ENCODE measurements at regions not wholly inside any gene's neighbourhood (a gene's known extent, or its start where the extent isn't known, plus 50 kb on each side); places are given as distances from the start of the nearest gene placed in this dataset.

GRCh38 chr20:60669211-60669610, 582.9 kb upstream of the CDH4 start:
- no peak for ATAC-seq
- ChIA-PET POLR2A (no interaction called here), CTCF (no interaction called here)
- Histone ChIP-seq H3K27ac (ENCODE audit: low read length) (no peak overlapping the region), H3K9me3 (ENCODE audit: control insufficient read depth, insufficient read depth, low read depth, low read length) (no peaks in the 10 kb centered on the region), H3K4me1 (ENCODE audit: control insufficient read depth, insufficient read depth, low read length) (no peaks in the 10 kb centered on the region), H3K36me3 (ENCODE audit: control insufficient read depth, insufficient read depth, low read length) (no peaks in the 10 kb centered on the region), H3K4me3 (ENCODE audit: low read depth in 2 of 2, low read length in 2 of 2) (no peak overlapping the region), H3K27me3 (ENCODE audit: control insufficient read depth, insufficient read depth, low read length) (no peaks in the 10 kb centered on the region; the same call in 1 of the 2 replicates)
- in situ Hi-C loops (cut with HindIII; ENCODE audit: low pct_unique_long_range_greater_than_20kb, low sequenced_read_pairs) (no loop called here), intact Hi-C loops (cut with micrococcal nuclease; ENCODE audit: unreplicated experiment) (no loop called here)
- no TSS peak for BruUV-seq (replicated peaks)
- TF ChIP-seq CTCF (IDR thresholded peaks at IDR 0.05): no peak
- no peak for DNase-seq (ENCODE audit: low read depth, low spot score)

GRCh38 chr20:60676011-60676410, 576.0 kb upstream of the CDH4 start:
- intact Hi-C loops (cut with micrococcal nuclease; ENCODE audit: unreplicated experiment) (no loop called here), in situ Hi-C loops (cut with HindIII; ENCODE audit: low pct_unique_long_range_greater_than_20kb, low sequenced_read_pairs) (no loop called here)
- no peaks in the 10 kb centered on the region for H3K36me3 ChIP-seq (ENCODE audit: control insufficient read depth, insufficient read depth, low read length)
- no peak overlapping the region for H3K4me3 ChIP-seq (ENCODE audit: low read depth in 2 of 2, low read length in 2 of 2)
- H3K9me3 ChIP-seq (ENCODE audit: control insufficient read depth, insufficient read depth, low read depth, low read length): no peaks in the 10 kb centered on the region
- no peak overlapping the region for H3K27ac ChIP-seq (ENCODE audit: low read length)
- ChIA-PET CTCF (no interaction called here), POLR2A (no interaction called here)
- TF ChIP-seq TCF7L2 (IDR thresholded peaks at IDR 0.05; ENCODE audit: low read depth, low read length) (no peak), CTCF (IDR thresholded peaks at IDR 0.05) (no peak), POLR2AphosphoS5 (IDR thresholded peaks at IDR 0.05; ENCODE audit: low read depth, low read length) (no peak), SIN3A (IDR thresholded peaks at IDR 0.05; ENCODE audit: borderline replicate concordance, insufficient read depth, low read depth, low read length) (no peak), REST (IDR thresholded peaks at IDR 0.05; ENCODE audit: insufficient read depth in 1 of 2, low read depth in 2 of 2, low read length in 1 of 2) (no peak)
- no peaks in the 10 kb centered on the region for H3K4me1 ChIP-seq (ENCODE audit: control insufficient read depth, insufficient read depth, low read length)
- ATAC-seq (no peak), DNase-seq (ENCODE audit: low read depth, low spot score) (no peak)
- no peaks in the 10 kb centered on the region; the same call in none of the 2 replicates for H3K27me3 ChIP-seq (ENCODE audit: control insufficient read depth, insufficient read depth, low read length)
- BruUV-seq (replicated peaks): no TSS peak

- H3K4me1 ChIP-seq (ENCODE audit: control insufficient read depth, insufficient read depth, low read length): no peaks in the 10 kb centered on the region
- no peaks in the 10 kb centered on the region for H3K36me3 ChIP-seq (ENCODE audit: control insufficient read depth, insufficient read depth, low read length)
- no peaks in the 10 kb centered on the region; the same call in none of the 2 replicates for H3K27me3 ChIP-seq (ENCODE audit: control insufficient read depth, insufficient read depth, low read length)
- in situ Hi-C loops (cut with HindIII; ENCODE audit: low pct_unique_long_range_greater_than_20kb, low sequenced_read_pairs): no loop called here
- no TSS peak for BruUV-seq (replicated peaks)
- POLR2A ChIA-PET: no interaction called here
- intact Hi-C loops (cut with micrococcal nuclease; ENCODE audit: unreplicated experiment): no loop called here
- no peak for TF ChIP-seq CTCF (IDR thresholded peaks at IDR 0.05)
- no peak for TF ChIP-seq TCF7L2 (IDR thresholded peaks at IDR 0.05; ENCODE audit: low read depth, low read length)
- no peak for TF ChIP-seq SIN3A (IDR thresholded peaks at IDR 0.05; ENCODE audit: borderline replicate concordance, insufficient read depth, low read depth, low read length)
- no peak for TF ChIP-seq POLR2AphosphoS5 (IDR thresholded peaks at IDR 0.05; ENCODE audit: low read depth, low read length)
- ATAC-seq: no peak
- CTCF ChIA-PET: no interaction called here
- no peak overlapping the region for H3K27ac ChIP-seq (ENCODE audit: low read length)
- H3K4me3 ChIP-seq (ENCODE audit: low read depth in 2 of 2, low read length in 2 of 2): no peak overlapping the region
- no peak for DNase-seq (ENCODE audit: low read depth, low spot score)
- no peaks in the 10 kb centered on the region for H3K9me3 ChIP-seq (ENCODE audit: control insufficient read depth, insufficient read depth, low read depth, low read length)
These were observed 574.2 kb upstream of the CDH4 start for GRCh38 chr20:60677819-60678218.

Measured in Panc1 (cell line).